ENCODE measurements at regions not wholly inside any gene's neighbourhood (a gene's known extent, or its start where the extent isn't known, plus 50 kb on each side); places are given as distances from the start of the nearest gene placed in this dataset.

- Histone ChIP-seq H3K36me3 (ENCODE audit: insufficient read depth in 1 of 2, low read depth in 1 of 2) (no peaks in the 10 kb centered on the region), H3K27ac (no peak overlapping the region), H3K27me3 (ENCODE audit: insufficient read depth in 3 of 3, low read length in 2 of 3) (peaks cover 0 to 24% (median 2%) of the 10 kb centered on the region in 3 donors), H3K4me3 (no peak overlapping the region), H3K9me3 (no peaks in the 10 kb centered on the region), H3K4me1 (no peaks in the 10 kb centered on the region)
- 56 to 64% (median 62%) methylated on average over 6 of the region's 6 CpGs for WGBS, 3 donors
- intact Hi-C loops (cut with DNase I) = no loop called here
- ATAC-seq (no peak), DNase-seq (no peak)
- no peak for TF ChIP-seq CTCF (IDR thresholded peaks at IDR 0.05)
Measured at GRCh38 chr11:116210663-116211062, 562.1 kb downstream of the BUD13 start.

DNA sequence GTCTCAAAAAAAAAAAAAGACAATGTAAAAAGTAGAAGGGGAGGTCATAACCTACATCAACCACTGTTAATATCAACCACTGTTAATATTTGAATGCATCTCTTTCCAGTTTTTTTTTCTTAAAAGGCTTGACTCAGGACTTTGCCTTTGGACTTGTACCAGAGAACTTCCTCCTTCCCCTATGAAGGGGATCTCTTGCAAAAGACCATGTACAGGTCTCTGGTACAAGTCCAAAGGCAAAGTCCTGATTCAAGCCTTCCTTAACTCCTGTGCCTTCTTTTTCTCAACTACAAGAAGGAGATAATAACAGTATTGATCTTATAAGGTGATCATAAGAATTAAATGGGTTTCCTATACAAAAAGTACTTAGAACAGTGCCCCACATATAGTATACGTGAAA, 563.5 kb downstream of the BUD13 start:
- Histone ChIP-seq H3K4me1 (no peaks in the 10 kb centered on the region), H3K36me3 (ENCODE audit: insufficient read depth in 1 of 2, low read depth in 1 of 2) (no peaks in the 10 kb centered on the region), H3K27me3 (ENCODE audit: insufficient read depth in 3 of 3, low read length in 2 of 3) (peaks cover 0 to 24% (median 2%) of the 10 kb centered on the region in 3 donors), H3K27ac (no peak overlapping the region), H3K9me3 (no peaks in the 10 kb centered on the region), H3K4me3 (no peak overlapping the region)
- intact Hi-C loops (cut with DNase I) = no loop called here
- 83 to 88% (median 84%) methylated on average over 1 of the region's 1 CpG for WGBS, 3 donors
- TF ChIP-seq CTCF (IDR thresholded peaks at IDR 0.05) = no peak
- DNase-seq (no peak), ATAC-seq (no peak)

GRCh38 chr11:116207421-116208141, 565.2 kb downstream of the BUD13 start:
- no peak overlapping the region for H3K27ac ChIP-seq
- H3K4me3 ChIP-seq = no peak overlapping the region
- WGBS, 3 donors = 48 to 52% (median 49%) methylated on average over 18 of the region's 18 CpGs
- H3K27me3 ChIP-seq (ENCODE audit: insufficient read depth in 3 of 3, low read length in 2 of 3) = peaks cover 0 to 24% (median 2%) of the 10 kb centered on the region in 3 donors
- intact Hi-C loops (cut with DNase I) = no loop called here
- no peaks in the 10 kb centered on the region for H3K4me1 ChIP-seq
- TF ChIP-seq CTCF (IDR thresholded peaks at IDR 0.05) = no peak
- H3K36me3 ChIP-seq (ENCODE audit: insufficient read depth in 1 of 2, low read depth in 1 of 2) = no peaks in the 10 kb centered on the region
- no peak for ATAC-seq
- no peaks in the 10 kb centered on the region for H3K9me3 ChIP-seq
- no peak for DNase-seq

- no peak for DNase-seq
- intact Hi-C loops (cut with DNase I) = no loop called here
- peaks cover 0 to 23% (median 2%) of the 10 kb centered on the region in 3 donors for H3K27me3 ChIP-seq (ENCODE audit: insufficient read depth in 3 of 3, low read length in 2 of 3)
- no peak for TF ChIP-seq CTCF (IDR thresholded peaks at IDR 0.05)
- no peaks in the 10 kb centered on the region for H3K4me1 ChIP-seq
- no peak for ATAC-seq
- H3K36me3 ChIP-seq (ENCODE audit: insufficient read depth in 1 of 2, low read depth in 1 of 2) = no peaks in the 10 kb centered on the region
- H3K27ac ChIP-seq = no peak overlapping the region
- H3K4me3 ChIP-seq = no peak overlapping the region
- WGBS, 3 donors = 59 to 68% (median 61%) methylated on average over 2 of the region's 2 CpGs
- no peaks in the 10 kb centered on the region for H3K9me3 ChIP-seq
Measured at GRCh38 chr11:116207019-116207418, 565.8 kb downstream of the BUD13 start.

GRCh38 chr11:116202922-116203321, 569.9 kb downstream of the BUD13 start:
- no peak for TF ChIP-seq CTCF (IDR thresholded peaks at IDR 0.05)
- H3K36me3 ChIP-seq (ENCODE audit: insufficient read depth in 1 of 2, low read depth in 1 of 2) = no peaks in the 10 kb centered on the region
- 60 to 61% (median 61%) methylated on average over 2 of the region's 2 CpGs for whole genome bisulfite sequencing, 3 donors
- H3K4me3 ChIP-seq = no peak overlapping the region
- ATAC-seq = no peak
- no peak overlapping the region for H3K27ac ChIP-seq
- intact Hi-C loops (cut with DNase I) = no loop called here
- DNase-seq = no peak
- H3K4me1 ChIP-seq = no peaks in the 10 kb centered on the region
- H3K9me3 ChIP-seq = no peaks in the 10 kb centered on the region
- peaks cover 0 to 6% (median 0%) of the 10 kb centered on the region in 3 donors for H3K27me3 ChIP-seq (ENCODE audit: insufficient read depth in 3 of 3, low read length in 2 of 3)
